Endothelial cell of umbilical vein (primary cell): ENCODE measurements at regions not wholly inside any gene's neighbourhood (a gene's known extent, or its start where the extent isn't known, plus 50 kb on each side); places are given as distances from the start of the nearest gene placed in this dataset.

Source experiments
- GATA2 ChIP-seq: IDR thresholded peaks from 2 replicates; pipeline ENCODE4 v1.7.0; 2011; ENCODE audit warnings: low read depth, mild to moderate bottlenecking, moderate library complexity, mixed read lengths, low read length; ENCODE audit not compliant: insufficient read length, insufficient read depth
- POLR2AphosphoS5 ChIP-seq: IDR thresholded peaks from 2 replicates; pipeline ENCODE4 v1.6.1; 2012; ENCODE audit warnings: low read depth, mild to moderate bottlenecking, control low read depth, low read length, moderate library complexity; ENCODE audit not compliant: insufficient read depth
- TF ChIP-seq, protein P1 (sequence below), 2 donors: IDR thresholded peaks; 1 replicate in 1 of 2; 2 replicates in 1 of 2; pipeline ENCODE4 v1.5.1; 2011; ENCODE audit warnings: low read length in 2 of 2, mild to moderate bottlenecking in 2 of 2, moderate library complexity in 2 of 2, control low read depth in 1 of 2, inconsistent platforms in 1 of 2, low read depth in 1 of 2; ENCODE audit not compliant: insufficient read depth in 1 of 2; ENCODE audit errors: extremely low read depth in 1 of 2

DNA sequence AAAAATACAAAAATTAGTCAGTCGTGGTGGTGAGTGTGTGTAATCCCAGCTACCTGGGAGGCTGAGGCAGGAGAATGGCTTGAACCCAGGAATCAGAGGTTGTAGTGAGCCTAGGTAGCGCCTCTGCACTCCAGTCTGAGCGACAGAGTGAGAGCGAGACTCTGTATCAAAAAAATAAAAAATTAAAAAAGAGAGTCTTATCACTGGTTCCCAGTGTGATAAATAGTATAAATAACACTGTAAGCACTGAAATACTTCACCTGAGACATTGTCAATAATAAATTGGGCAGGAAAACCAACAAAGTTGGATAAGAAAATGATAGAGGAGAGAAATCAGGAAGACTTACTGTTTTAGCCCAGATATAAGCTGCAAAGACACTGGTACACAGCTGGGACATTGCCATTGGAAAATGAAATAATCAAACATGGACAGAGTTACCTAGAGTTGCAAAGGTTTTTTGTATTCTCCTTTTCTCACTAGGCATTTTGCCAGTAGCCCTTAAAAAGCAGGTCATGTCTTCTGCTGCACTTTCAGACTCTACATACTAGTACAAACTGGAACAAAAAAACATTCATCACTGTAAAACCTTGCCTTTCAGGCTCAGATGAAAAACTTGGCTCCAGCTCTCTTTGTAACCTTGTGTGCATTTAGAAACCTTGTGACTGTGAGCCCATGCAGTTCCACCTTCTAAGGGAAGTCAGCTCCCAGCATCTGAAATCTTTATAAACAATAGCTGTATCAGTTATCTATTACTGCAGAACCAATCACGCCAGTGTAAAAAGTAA lies 55.0 kb upstream of the PPP1R2C start:
- TF ChIP-seq POLR2AphosphoS5 (no peak), GATA2 (no peak)
- TF ChIP-seq, protein P1, sequence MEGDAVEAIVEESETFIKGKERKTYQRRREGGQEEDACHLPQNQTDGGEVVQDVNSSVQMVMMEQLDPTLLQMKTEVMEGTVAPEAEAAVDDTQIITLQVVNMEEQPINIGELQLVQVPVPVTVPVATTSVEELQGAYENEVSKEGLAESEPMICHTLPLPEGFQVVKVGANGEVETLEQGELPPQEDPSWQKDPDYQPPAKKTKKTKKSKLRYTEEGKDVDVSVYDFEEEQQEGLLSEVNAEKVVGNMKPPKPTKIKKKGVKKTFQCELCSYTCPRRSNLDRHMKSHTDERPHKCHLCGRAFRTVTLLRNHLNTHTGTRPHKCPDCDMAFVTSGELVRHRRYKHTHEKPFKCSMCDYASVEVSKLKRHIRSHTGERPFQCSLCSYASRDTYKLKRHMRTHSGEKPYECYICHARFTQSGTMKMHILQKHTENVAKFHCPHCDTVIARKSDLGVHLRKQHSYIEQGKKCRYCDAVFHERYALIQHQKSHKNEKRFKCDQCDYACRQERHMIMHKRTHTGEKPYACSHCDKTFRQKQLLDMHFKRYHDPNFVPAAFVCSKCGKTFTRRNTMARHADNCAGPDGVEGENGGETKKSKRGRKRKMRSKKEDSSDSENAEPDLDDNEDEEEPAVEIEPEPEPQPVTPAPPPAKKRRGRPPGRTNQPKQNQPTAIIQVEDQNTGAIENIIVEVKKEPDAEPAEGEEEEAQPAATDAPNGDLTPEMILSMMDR (IDR thresholded peaks at IDR 0.05; ENCODE audit: extremely low read depth in 1 of 2, insufficient read depth in 1 of 2, low read depth in 1 of 2, low read length in 2 of 2): no peak
